SKM-1 treated with dmso at 0.1 percent for 144 hours (cell line): ENCODE measurements at regions not wholly inside any gene's neighbourhood (a gene's known extent, or its start where the extent isn't known, plus 50 kb on each side); places are given as distances from the start of the nearest gene placed in this dataset.
"Not testable (repeated sequence)": the region's sequence is repeated elsewhere in the genome, so short reads cannot be mapped to it uniquely, and the experiment has no call there.

Experiments used
- DNase-seq: peaks from one replicate; lab custom pipeline; 2025; ENCODE audit not compliant: unreplicated experiment; lab: John Stamatoyannopoulos, UW

DNA sequence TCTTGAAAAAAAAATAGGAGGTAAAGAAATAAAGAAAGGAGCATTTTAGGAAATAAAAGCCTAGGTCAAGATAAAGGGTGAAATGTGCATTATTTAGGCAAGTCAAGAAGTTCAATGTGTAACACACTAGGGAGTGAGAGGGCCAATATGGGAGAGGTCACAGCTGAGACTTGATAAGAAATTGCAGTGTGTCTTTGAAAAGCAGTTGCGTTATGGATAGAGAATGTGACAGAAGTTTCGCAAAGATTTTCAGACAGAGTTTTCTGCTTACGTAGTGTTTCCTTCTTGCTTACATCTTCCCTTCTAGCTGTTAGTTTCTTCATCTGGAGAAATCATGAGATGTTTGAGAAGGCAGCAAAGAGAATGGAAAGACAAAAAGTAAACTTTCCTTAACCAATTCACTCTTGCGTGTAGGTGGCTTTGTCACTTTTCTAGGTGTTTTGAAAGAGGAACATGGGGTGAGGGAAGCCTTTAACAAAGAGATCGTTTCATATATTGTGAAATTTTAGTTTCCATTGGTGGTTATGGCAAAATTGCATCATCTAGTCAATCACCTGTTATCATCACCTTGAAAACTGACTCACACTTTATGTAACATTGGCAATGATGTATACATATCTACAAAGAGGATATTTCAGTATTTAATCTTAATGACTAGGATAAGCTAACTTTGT is 975.5 kb downstream of the OLFM4 start:
- DNase-seq = peak; percentile 97

DNA sequence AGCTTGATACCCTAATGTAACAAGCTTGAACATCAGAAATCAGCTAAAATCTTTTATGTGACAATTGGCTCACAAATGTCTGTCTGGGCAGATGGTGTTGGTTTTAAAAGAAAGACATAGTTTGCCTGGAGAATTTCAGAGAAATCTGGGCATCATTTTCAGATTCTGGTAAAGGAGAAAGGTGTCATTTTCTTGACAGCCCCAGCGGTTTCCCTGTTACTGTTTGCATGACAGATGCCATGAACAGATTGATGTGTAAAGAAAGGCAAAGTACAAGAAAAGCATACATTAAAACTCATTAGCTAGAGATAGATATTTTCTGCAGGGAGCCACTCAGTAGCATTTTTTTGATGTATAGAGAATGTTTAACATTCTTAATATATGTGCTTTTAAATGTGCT is 987.9 kb downstream of the OLFM4 start:
- DNase-seq = no peak

DNA sequence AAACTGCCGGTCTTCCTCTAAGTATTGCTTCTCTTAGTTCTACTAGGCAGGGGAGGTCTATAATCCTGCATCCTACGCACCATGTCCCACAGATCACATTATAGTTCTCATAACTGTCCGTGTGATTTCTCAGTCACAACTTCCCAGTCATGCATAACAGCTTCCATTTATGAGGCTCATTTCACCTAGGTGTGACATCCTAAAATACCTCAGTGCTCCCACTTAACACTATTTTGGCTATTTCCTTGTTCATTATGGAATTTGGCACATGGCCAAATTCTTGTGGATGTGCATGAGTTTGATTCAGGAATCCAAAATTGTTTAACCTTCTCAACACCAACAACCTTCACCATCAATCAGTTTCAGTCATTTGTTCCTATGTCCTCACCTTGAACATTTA is 989.9 kb downstream of the OLFM4 start:
- DNase-seq = no peak

DNA sequence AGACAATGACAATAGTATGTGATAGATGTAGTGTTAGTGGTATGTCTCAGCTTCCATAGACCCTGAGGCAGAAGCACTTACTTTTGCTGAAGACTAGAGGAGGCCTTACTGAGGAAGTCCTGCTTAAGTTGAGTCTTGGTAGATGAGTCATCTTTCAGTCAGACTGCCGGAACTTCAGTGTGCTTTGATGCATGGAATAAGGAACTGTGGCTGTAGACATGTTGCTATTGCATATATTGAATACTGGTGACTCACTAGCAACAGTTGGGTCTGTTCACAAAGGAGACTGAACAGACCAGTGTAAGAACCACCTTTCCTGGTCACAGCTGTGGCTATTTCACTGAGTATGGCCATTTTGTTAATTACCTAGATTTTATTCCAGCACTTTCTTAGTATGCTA is 1000.6 kb downstream of the OLFM4 start:
- DNase-seq = peak; percentile 99

DNA sequence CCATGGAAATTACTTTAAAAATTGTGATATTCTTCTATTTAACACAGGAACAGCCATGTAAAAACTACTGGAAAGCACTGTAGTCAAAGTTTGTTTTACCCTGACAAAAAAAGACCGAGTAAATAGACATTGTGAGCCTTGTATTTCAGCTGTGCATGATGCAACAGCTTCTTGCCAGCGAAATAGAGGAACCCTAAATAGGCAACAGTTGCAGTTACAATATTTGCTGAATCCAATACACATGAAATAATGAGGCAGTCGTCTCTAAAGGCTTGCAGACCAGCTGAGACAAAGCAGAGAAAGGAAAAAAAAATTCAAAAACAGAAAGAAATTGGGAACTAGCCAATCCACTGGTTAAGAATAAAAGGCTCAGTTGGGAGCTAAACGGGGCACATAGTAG is 1001.1 kb downstream of the OLFM4 start:
- DNase-seq = peak; percentile 60

DNA sequence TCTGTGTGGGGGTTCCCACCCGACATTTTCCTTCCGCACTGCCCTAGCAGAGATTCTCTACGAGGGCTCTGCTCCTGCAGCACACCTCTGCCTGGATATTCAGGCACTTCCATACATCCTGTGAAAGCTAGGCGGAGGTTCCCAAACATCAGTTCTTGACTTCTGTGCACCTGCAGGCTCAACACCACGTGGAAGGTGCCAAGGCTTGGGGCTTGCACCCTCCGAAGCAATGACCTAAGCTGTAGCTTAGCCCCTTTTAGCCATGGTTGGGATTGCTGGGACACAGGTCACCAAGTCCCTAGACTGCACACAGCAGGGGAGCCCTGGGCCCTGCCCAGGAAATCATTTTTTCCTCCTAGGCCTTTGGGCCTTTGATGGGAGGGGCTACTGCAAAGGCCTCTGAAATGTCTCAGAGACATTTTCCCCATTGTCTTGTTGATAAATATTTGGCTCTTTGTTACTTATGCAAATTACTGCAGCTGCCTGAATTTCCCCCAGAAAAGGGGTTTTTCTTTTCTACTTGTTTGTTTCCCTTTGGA is 1004.8 kb downstream of the OLFM4 start:
- DNase-seq = no peak

DNA sequence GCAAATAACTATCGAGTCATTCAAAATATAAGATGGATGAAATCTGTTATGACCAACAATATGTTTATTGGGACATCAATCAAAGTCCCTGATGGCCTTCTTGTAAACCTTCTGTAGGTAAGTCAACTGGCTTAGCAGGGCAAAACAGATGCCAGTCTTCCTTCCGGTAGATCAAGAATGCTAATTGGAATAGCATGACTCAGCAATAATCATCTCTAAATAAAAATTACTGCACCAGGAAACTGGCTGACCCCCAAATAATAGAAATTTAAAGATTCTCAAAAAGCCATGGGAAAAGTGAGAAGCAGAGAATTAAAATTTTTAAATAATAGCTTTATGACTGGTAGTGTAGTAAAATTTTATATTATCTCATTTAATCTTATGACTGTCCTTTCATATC is 1005.4 kb downstream of the OLFM4 start:
- no peak for DNase-seq

DNA sequence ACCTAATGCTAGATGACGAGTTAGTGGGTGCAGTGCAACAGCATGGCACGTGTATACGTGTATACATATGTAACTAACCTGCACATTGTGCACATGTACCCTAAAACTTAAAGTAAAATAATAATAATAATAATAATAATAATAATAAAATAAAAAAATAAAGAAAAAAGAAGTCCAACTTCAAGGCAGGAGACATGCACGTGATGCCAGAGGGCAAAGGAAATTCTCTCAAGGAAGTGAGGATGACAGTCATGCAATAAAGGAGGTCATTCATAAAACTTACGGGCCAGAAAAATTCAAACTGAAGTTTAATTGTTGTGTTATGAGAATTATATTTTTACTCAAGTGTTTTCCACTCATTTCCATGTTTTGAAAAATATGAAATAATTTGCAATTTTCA is 1028.8 kb downstream of the OLFM4 start:
- not testable (repeated sequence) for DNase-seq

DNA sequence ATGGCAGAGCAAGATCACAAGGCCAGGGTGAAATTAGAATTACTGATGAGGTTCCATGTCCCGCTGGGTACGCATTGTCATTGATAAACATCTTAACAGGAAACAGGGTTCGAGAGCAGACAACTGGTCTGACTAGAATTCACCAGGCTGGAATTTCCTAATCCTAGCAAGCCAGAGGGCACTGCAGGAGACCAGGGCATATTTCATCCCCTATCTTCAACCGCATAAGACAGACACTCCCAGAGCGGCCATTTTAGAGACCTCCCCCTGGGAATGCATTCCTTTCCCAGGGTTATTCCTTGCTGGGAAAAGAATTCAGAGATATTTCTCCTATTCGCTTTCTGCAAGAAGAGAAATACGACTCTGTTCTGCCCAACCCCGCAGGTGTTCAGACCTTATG is 1041.3 kb downstream of the OLFM4 start:
- DNase-seq = not testable (repeated sequence)

DNA sequence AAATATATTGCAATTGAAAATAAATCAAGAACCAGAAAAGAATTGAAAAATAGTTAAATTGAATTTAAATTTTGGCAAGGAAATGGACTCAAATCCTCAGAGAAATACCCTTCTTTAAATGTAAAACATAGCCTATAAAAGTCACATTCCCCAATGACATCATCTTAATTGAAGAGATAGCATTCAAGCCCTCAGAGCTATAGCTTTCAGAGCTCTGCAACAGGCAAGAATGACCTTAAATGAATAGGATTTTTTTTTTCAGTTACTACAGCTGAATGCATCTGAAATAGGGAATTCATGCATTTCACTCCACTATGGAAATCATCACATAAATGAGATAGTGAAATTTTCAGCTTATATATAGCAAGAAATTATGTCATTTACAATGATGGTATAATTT is 1049.0 kb downstream of the OLFM4 start:
- no peak for DNase-seq

DNA sequence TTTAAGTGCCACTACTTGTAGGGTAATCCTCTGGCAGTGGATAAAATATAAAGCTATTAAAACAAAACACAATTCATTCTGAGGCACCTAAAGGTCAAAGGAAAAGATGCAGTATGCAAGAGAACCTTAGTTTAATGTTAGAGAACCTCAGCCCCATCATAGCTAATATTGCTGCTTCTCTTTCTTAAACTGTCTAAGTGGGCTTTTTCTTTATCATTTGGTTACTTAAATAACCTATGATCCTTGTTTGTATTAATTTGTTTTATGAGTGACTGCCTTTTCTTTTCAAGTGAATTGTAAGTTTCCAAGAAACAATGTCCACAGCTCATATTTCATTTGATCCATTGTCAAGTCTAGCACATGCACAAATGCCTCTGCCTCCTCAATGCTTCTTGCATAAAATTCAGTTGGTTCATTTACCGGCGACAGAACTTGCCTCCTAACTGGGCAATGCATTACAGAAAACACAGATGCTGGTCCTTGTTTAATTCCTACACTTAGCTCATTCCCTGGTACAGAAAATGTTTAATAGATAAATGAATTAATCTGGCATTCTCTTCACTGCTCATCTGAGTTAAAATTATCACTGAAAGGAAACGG is 1049.8 kb downstream of the OLFM4 start:
- DNase-seq = no peak

DNA sequence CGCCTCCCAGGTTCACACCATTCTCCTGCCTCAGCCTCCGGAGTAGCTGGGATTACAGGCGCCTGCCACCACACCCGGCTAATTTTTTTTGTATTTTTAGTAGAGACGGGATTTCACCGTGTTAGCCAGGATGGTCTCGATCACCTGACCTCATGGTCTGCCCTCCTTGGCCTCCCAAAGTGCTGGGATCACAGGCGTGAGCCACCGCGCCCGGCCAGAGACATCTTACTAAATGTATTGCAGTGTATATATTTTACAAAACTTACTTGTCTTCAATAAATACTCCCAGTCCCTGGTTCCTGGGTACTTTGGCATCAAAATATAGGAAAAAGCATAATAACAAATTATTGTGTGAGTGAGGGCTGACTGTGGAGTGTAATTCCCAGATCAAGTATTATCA is 1053.7 kb downstream of the OLFM4 start:
- not testable (repeated sequence) for DNase-seq

DNA sequence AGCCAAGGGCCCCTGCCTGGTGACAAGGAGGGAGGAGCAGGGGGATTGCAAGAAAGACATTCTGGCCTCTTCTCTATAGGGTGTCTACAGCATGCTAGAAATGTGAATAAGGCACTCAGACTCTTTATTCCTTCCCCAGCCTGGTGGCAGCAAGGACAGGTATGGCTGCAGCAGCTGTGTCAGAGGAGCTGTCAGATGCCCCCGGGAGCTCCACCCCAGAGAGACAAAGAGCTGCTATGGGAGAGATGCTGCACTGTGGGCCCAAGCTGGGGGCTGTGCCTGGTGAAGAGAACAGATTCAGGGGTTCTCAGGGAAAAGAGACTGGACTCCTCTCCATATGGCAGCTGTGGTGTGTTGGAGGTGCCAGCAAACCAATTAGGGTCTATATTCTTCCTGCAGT is 1063.3 kb downstream of the OLFM4 start:
- no peak for DNase-seq

DNA sequence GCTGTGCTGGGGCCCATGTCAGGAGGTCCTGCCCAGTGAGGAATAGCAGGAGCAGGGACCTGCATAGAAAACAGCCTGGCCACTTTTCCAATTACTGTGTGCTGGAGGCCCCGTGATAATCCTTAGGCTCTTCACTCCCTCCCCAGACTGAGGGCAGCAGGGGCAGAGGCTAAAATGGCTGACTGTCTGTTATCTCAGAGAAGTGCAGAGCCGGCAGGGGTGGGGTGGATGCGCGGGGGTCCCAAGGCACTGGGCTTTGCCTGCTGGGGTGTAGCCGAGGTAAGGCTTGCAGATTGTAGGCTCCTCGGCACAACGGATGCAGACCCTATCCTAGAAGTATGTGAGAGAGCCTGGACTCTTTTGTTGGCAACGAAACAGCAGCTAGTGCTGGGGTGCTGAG is 1064.1 kb downstream of the OLFM4 start:
- no peak for DNase-seq

DNA sequence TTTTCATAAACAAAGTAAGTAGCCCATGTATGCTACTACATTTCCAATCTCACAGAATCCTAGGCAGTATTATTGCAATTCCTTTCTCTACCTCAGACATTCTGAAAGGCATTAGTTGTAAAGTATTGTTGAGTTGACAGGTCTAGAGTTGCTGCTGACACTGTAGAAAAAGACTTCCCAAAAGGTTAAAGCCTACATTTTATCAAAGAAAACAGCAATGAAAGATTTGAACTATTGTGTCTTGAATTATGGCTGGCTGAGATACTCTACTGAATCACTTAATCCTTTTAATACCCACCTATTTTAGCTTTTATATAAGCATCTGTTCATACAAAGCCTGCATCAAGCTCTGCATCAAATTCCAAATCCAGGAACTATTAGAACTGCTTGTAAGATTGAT is 1082.0 kb downstream of the OLFM4 start:
- no peak for DNase-seq

DNA sequence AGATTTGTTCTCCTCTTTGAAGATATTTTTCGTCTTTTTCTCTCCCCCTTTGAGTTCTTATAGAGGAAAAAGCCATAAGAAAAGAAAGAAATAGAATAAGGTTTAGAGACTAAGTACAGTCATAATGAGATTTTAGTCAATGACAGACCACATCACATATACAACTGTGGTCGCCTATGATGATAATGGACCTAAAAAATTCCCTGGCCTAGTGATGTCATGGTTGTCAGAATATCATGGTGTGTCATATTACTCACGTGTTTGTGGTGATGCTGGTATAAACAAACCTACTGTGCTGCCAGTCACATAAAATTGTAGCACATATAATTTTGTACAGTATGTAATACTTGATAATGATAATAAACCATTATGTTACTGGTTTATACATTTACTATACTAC is 1096.1 kb downstream of the OLFM4 start:
- DNase-seq = no peak

DNA sequence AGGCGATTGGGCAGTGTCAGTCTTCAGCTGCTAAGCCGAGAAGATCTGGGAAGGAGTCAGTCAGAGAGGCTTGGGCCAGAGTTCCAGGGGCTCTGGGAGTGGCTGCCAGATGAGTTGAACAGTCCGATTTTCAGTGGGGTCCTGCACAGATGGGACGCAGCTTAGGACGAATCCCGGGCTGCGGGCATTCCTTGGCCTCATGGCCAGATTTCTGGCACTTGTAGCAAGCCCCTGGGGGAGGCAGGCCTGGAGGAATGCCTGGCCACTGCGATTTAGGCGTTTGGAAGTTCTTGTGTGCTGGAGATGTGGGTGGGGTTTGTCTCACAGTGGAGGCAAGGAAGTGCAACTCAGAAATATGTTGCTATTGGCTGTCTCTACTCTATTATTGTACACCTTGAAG is 1102.3 kb downstream of the OLFM4 start:
- DNase-seq = not testable (repeated sequence)

DNA sequence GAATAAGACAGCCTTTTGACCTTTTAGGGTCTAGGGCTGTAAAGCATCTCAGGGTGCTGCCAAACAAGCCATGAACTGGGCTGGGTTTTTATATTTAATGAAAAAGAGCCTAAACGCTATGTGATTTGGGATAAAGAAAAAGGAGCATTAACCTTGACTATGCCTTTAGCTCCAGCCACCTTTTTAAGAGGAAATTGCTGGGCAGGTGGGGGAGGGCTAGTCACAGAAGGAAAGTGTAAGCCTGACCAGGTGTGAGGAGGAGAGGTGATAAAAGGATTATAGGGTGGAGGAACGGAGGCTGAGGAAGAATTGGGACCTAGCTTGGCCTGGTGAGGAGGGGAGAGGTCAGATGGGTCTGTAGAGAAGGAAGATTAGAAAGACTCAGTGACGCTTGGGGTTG is 1102.8 kb downstream of the OLFM4 start:
- DNase-seq = not testable (repeated sequence)

DNA sequence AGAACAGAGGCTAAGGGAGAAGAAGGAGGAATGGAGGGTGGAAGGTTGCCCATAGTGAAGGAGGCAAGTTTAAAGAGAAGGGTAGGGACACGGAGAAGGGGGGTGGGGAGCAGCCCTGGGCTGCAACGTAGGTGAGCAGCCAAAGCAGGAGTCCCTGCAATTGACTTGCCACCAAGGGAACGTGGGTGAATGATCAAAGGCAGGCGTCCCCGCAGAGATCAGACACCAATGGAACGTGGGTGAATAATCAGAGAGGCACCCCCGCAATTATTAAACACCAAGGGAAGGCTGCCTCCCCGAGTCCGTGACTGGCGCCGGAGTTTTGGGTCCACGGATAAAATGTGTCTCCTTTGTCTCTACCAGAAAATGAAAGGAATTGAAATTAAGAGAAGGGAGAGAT is 1103.5 kb downstream of the OLFM4 start:
- DNase-seq = not testable (repeated sequence)

DNA sequence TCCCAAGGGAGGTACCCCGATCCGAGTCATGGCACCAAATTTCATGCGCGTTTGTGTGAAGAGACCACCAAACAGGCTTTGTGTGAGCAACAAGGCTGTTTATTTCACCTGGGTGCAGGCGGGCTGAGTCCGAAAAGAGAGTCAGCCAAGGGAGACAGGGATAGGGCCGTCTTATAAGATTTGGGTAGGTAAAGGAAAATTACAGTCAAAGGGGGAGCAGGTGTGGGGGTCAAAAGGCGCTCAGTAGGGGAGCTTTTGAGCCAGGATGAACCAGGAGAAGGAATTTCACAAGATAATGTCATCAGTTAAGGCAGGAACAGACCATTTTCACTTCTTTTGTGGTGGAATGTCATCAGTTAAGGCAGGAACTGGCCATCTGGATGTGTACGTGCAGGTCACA is 1104.1 kb downstream of the OLFM4 start:
- DNase-seq = not testable (repeated sequence)

DNA sequence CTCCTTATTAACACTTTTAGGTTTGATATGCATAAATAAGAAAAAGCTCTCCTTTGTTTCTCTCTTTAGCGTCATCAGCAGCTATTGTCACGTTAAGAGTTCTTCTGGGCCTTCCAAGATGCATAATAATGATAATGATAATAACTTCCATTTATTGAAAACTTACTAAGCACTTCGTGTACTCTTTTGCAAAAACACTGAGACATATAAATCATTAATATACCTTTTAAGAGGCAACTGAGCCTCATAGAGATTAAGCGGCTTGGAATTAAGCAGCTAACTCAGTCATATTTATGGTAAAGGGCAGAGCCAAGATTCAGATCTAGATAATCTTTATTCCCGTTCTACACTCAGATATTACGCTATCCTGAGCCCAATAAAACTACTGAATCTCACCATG is 1105.1 kb downstream of the OLFM4 start:
- no peak for DNase-seq

DNA sequence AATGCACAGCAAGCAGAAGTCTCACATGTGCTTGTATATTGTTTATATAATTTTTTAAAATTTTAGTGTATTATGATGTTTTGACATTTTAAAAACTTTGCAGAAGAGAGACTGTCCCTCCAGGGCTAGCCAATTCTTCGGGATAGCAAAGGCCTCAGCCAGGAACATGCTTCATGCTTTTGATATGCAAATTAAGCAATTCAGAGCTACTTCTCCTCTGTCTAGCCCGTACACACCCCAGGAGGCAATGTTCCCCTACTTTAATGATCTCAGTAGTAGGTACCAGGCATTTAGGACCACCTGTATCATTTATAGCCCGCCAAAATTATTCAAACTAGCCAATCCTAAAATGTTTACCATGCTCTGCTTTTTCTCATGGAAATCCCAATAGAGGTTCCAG is 1116.2 kb downstream of the OLFM4 start:
- no peak for DNase-seq

DNA sequence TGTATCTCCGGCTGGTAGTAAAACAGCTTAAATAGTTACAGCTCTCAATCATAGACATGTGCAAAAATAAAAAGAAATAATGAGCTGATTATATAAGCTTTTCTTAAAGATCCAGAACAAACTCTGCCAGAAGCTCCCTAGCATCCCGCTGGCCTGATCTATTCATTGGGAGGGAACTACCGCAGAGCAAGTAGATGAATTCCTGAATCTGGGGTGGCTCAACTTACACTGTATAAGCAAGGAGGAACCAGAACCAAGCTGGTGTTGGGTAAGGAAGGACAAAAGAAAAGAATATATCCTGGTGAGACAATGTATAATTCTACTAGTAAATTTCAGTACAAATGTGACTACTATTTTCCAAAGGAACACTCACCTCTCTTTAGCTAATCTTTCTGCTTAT is 1122.2 kb downstream of the OLFM4 start:
- DNase-seq = no peak
